RWPE1 (cell line): ENCODE measurements at regions not wholly inside any gene's neighbourhood (a gene's known extent, or its start where the extent isn't known, plus 50 kb on each side); places are given as distances from the start of the nearest gene placed in this dataset.

Source experiments
- CTCF ChIA-PET: fragments of 350-600 bp; sonication (Branson Sonifier 250); formaldehyde crosslinking; extraction: SDS; loops from one replicate; lab custom pipeline; 2021; lab: Yijun Ruan, JAX
- POLR2A ChIA-PET: fragments of 400-600 bp; formaldehyde crosslinking; extraction: SDS; loops from one replicate; lab custom pipeline; 2020; ENCODE audit warnings: antibody characterized with exemption; ENCODE audit not compliant: low non-redundant PET; lab: Yijun Ruan, JAX
- DNase-seq: peaks from one replicate; pipeline ENCODE4 v3.0.0; 2012; ENCODE audit warnings: low spot score
- H3K27ac ChIP-seq: fragments of 450-650 bp; 2 replicates; pipeline ENCODE4 v1.5.1; 2017
- TF ChIP-seq, protein P1 (sequence below): fragments of 450-650 bp; conservative IDR thresholded peaks from 2 replicates; pipeline ENCODE4 v1.5.1; 2017; ENCODE audit warnings: low read depth, mild to moderate bottlenecking

DNA sequence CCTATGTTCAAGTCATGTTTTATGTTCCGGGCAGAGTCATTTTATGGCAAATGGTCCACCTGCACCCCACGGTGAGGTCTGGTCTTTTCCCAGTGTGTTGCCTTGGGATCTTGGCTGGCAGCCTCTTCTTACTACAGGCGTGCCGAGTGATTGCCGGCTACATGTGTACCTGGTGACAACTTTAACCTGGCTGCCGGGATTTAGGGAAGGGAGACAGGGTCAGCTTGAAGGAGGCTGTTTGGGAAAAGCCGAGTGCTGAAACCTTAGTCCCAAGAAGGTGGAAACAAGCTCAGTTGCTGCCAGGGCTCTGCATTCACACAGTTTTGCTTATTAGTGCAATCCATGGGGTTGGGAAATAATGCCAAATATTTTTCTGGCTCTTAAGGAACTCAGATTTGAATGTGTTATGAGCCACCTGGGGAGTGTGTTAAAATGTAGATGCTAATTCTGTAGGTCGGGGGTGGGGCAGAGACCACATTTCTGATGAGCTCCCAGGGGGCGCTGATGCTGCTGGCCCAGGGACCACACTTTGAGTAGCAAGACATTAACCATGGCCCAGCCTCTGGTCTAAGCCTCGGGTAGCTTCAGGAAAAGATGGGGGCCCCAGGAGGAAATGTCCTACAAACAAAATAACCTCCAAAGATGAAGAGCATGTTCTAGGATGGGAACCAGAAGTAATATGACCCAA is 179.6 kb downstream of the TBX5 start:
- CTCF ChIA-PET: interaction anchor here (0.6 kb wide), 1 partner anchor 319 kb away, joined by 3 read pairs; no protein-coding TSS in a partner anchor

DNA sequence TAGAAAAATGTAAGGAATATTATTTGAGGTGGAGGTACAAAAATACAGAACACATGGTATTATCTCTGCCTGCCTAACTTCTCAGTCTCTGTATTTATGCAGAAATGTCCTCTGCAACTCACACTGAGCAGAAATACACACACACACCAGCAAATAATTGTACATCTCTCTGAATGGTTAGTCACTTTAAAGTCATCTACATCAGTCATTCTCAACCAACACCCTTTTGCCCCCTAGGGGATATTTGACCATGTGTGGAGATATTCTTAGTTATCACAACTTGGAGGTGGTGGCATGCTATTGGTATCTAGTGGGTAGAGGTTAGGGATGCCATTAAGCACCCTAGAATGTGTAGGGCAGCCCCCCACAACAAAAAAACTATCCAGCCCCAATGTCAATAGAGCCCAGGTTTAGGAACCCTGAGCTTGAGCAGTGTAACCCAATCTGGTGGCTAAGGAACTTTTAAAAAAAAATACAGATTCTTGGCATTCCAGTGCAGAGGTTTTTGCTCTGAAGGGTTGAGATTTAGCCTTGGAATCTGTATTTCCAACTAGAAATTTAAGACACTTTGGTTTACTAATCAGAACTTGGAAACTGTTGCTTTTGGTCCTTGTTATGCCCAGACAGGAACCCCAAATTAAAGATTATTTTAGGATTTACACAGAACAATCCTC is 183.8 kb downstream of the TBX5 start:
- H3K27ac ChIP-seq: no peak overlapping the region
- DNase-seq: no peak
- CTCF ChIA-PET: no interaction called here
- POLR2A ChIA-PET: no interaction called here
- TF ChIP-seq, protein P1, sequence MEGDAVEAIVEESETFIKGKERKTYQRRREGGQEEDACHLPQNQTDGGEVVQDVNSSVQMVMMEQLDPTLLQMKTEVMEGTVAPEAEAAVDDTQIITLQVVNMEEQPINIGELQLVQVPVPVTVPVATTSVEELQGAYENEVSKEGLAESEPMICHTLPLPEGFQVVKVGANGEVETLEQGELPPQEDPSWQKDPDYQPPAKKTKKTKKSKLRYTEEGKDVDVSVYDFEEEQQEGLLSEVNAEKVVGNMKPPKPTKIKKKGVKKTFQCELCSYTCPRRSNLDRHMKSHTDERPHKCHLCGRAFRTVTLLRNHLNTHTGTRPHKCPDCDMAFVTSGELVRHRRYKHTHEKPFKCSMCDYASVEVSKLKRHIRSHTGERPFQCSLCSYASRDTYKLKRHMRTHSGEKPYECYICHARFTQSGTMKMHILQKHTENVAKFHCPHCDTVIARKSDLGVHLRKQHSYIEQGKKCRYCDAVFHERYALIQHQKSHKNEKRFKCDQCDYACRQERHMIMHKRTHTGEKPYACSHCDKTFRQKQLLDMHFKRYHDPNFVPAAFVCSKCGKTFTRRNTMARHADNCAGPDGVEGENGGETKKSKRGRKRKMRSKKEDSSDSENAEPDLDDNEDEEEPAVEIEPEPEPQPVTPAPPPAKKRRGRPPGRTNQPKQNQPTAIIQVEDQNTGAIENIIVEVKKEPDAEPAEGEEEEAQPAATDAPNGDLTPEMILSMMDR: no peak

More for the DNA sequence above, 179.6 kb downstream of the TBX5 start:
- H3K27ac ChIP-seq: no peak overlapping the region
- no peak for DNase-seq
- TF ChIP-seq, protein P1: no peak
- POLR2A ChIA-PET: no interaction called here

DNA sequence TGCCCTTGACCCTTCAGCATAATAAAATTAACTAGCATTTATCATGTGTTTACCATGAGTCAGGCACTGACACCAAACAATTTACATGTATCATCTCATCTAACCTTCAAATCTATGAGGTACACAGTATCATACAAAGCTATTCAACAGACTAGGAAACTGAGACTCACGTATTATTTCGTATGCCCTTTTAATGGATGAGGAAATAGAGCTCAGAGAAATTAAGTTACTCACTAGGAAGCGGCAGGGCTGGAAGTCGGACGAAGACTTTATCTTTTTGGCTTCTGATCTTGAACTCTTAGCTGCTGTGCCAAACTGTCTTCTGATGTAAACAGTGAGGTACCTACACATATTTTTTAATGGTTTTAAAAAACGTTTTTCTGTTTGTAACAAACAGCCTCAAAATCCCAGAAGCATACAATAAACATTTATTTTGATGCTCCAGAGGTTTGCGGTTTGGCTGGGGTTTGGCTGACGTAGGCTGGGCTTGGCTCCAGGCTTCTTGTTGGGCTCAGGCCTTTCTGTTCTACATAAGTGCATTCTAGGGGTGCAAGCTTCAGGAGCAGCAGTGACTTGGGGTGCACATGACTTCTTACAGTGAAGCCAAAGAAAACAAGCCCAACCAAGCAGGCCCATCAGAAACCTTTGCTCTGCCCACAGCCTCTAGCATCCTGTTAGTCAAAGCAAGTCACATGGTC is 184.7 kb downstream of the TBX5 start:
- TF ChIP-seq, protein P1: no peak
- ChIA-PET CTCF (no interaction called here), POLR2A (no interaction called here)
- no peak overlapping the region for H3K27ac ChIP-seq
- DNase-seq: no peak

DNA sequence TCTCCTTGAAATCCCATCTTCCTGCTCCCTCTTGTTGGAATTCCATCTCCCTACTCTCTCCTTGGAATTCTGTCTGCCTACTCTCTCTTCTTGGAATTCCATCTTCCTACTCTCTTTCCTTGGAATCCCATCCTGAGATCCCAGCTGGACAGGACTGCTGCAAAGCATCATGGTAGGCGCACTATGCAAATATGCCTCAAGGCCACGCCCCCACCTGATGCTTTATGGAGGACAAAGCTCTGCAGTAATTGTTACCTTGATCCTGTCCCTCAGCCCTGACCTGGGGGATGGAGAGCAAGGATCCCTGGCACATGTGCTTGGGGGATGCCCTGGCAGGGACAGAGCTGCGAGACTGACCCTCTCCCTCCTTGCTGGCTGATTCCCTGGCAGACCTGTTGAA is 185.6 kb downstream of the TBX5 start:
- CTCF ChIA-PET: no interaction called here
- H3K27ac ChIP-seq: no peak overlapping the region
- TF ChIP-seq, protein P1: no peak
- POLR2A ChIA-PET: no interaction called here
- no peak for DNase-seq

DNA sequence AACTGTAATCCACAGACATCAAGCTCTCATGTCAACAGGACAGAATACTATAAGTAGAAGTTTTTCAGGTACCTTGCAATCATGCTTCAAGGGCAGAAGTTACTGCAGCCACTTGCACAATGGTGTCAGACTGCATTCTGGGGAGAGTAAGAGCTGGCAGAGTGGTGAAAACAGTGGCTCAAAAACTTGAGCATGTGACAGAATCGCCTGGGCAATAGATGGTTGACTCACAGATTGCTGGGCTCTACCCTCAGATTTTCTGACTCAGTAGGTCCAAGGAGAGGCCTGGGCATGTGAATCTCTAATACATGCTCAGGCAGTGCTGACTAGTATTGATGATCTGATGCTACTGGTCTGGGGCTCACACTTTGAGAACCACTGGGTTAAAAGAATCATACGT is 187.8 kb downstream of the TBX5 start:
- POLR2A ChIA-PET: no interaction called here
- no peak overlapping the region for H3K27ac ChIP-seq
- CTCF ChIA-PET: interaction anchor here (0.6 kb wide), 2 partner anchors 168 to 1408 kb away, joined by 4 to 5 read pairs; no protein-coding TSS in a partner anchor
- no peak for DNase-seq
- TF ChIP-seq, protein P1: no peak

DNA sequence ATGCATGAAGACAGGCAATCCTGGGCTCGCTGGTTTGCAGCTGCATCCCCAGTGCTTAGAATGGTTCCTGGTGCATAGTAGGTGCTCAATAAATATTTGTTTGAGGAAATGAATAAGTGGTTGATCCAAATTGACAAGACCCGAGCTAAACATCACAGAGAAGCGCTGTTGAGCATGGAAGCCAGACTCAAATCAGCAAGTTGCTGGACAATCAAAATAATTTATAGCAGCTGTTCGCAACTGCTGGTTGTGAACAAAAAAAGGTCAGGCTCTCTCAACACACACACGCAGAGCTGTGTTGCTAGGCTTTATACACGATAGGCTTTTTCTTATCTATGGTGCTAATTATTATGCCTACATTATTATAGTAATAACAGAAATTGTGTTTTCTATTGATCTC is 190.2 kb downstream of the TBX5 start:
- TF ChIP-seq, protein P1: no peak
- DNase-seq: no peak
- no peak overlapping the region for H3K27ac ChIP-seq
- POLR2A ChIA-PET: no interaction called here
- CTCF ChIA-PET: interaction anchor here (0.6 kb wide), 1 partner anchor 98 kb away, joined by 4 read pairs; no protein-coding TSS in a partner anchor
